HG02970 (cell line): ENCODE measurements at regions not wholly inside any gene's neighbourhood (a gene's known extent, or its start where the extent isn't known, plus 50 kb on each side); places are given as distances from the start of the nearest gene placed in this dataset.

Source experiments
- ATAC-seq: cut with Tn5 transposase; IDR thresholded peaks from one replicate; pipeline ENCODE4 v1.9.1; 2021; ENCODE audit warnings: mild to moderate bottlenecking, moderate library complexity, moderate number of reproducible peaks; ENCODE audit not compliant: unreplicated experiment, low FRiP score

DNA sequence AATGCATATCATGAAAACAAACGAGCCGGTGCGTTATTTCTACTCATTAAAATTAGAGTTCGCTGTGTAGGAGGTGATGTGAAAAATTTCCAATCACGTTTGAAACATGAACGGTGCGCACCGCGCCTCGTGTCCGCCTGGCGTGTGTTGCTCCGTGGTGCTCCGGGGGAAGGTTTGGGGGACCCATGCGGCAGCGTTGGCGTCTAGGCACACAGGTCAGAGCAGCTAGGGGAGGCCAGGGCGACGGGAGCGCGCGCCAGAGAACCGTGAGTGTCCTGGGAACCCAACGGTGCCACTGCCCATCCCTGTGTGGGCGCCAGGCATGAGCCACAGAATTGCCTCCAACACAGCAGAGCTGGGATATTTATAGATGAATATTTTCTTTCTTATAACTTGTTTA lies 70.6 kb upstream of the ADARB2 start:
- no peak for ATAC-seq

DNA sequence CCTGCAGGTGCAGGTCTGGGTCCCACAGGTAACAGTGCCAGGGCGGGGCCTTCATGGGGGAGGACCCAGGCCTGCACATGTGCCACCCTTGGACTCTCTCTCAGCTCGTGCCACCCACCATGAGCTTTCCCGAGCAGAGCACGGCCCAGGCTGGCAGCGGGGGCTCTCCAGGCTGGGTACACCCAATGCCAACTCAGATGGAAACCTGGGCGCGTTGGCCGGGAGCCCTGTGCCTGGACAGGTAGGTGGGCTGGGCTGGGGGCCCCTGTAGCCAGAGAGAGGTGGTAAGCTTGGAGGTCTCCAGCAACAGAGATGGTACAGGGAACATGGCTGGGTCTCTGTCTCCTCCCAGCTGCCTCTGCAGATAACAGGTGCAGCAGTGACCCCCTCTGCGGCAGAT lies 69.9 kb upstream of the ADARB2 start:
- no peak for ATAC-seq

DNA sequence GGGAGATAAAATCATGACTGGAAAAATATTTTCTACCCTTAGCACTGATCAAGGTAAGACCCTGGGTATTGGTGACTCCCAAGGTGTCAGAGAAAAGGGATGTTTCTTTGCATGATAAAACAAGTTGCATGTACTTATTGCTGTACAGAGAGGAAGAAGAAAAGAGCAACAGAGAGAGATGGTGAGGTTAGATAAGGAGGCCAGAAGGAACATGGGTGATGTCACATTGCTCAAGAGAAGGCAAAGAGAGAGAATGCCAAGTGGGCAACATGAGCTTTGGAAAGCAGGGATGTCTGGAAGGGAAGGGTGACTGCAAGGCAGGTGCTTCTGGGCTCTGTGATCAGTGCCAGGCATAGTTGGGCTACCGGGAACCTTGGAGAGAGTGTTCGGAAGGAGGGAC lies 65.1 kb upstream of the ADARB2 start:
- ATAC-seq = no peak

DNA sequence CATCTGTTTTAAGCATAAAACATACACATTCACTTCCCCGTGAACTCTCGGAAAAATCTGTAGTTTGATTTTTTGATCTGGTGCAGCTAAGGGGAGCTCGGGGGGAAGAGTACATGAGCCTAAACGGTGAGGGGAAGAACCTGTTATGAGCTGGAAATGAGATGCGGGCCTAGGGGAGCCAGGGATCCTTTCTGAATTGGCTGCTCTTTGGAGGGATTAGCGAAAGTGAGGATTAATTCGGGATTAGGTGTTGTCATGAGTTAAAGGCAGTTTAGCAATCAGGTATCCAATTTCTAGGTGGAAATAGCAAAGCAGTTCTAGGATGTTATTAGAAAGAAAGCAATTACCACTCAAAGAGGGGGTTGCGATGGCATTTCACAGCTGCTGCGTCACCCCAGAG lies 51.1 kb upstream of the ADARB2 start:
- no peak for ATAC-seq
